SH-SY5Y (cell line): ENCODE measurements at regions not wholly inside any gene's neighbourhood (a gene's known extent, or its start where the extent isn't known, plus 50 kb on each side); places are given as distances from the start of the nearest gene placed in this dataset.

Experiments used
- GATA2 ChIP-seq: IDR thresholded peaks from 2 replicates; pipeline ENCODE4 v1.6.1; 2011; ENCODE audit warnings: mild to moderate bottlenecking, low read depth, low read length
- GATA3 ChIP-seq: IDR thresholded peaks from 2 replicates; pipeline ENCODE4 v1.6.1; 2011; ENCODE audit warnings: low read depth, mild to moderate bottlenecking, low read length, moderate library complexity

DNA sequence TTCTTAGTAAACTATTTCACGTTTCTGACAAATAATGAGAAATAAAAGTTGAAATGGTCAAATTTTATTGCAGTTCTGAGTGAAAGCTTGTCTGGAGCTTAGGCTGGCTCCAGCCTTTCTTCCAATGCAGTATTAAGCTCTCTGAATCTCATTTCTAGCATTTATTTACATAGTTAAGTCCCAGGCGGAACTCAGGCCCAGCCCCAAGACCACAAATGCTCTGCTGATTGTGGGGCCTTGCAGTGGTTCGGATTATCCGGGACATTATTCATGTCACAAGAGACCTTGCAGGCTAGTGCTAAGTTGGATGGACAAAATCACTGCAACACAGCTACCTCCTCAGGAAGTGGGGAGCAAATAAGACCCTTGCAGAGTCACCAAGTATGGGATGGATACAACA is 2009.3 kb upstream of the CELF4 start:
- TF ChIP-seq GATA2 (no peak), GATA3 (no peak)
